D721Med (cell line): ENCODE measurements at regions not wholly inside any gene's neighbourhood (a gene's known extent, or its start where the extent isn't known, plus 50 kb on each side); places are given as distances from the start of the nearest gene placed in this dataset.

ENCODE experiments used
- DNase-seq: peaks from one replicate; pipeline ENCODE4 v3.0.0; 2011; ENCODE audit warnings: low spot score; ENCODE audit not compliant: insufficient read length
- FAIRE-seq: peaks from 2 replicates; lab custom pipeline; 2011; peaks lifted over from hg19 to GRCh38; lab: Jason Lieb, UNC
- TF ChIP-seq, protein P1 (sequence below): IDR thresholded peaks from 2 replicates; pipeline ENCODE4 v1.5.1; 2012; ENCODE audit warnings: mild to moderate bottlenecking, control low read depth; ENCODE audit not compliant: insufficient read depth; ENCODE audit errors: missing control alignments

GRCh38 chr16:63578791-63579190 lies 1542.6 kb upstream of the CDH8 start:
- FAIRE-seq (no peak), DNase-seq (no peak)
- TF ChIP-seq, protein P1, sequence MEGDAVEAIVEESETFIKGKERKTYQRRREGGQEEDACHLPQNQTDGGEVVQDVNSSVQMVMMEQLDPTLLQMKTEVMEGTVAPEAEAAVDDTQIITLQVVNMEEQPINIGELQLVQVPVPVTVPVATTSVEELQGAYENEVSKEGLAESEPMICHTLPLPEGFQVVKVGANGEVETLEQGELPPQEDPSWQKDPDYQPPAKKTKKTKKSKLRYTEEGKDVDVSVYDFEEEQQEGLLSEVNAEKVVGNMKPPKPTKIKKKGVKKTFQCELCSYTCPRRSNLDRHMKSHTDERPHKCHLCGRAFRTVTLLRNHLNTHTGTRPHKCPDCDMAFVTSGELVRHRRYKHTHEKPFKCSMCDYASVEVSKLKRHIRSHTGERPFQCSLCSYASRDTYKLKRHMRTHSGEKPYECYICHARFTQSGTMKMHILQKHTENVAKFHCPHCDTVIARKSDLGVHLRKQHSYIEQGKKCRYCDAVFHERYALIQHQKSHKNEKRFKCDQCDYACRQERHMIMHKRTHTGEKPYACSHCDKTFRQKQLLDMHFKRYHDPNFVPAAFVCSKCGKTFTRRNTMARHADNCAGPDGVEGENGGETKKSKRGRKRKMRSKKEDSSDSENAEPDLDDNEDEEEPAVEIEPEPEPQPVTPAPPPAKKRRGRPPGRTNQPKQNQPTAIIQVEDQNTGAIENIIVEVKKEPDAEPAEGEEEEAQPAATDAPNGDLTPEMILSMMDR: no peak

GRCh38 chr16:63577891-63578290 lies 1541.7 kb upstream of the CDH8 start:
- TF ChIP-seq, protein P1: no peak
- DNase-seq (no peak), FAIRE-seq (no peak)

GRCh38 chr16:63575041-63575440 lies 1538.8 kb upstream of the CDH8 start:
- TF ChIP-seq, protein P1: no peak
- no peak for DNase-seq
- no peak for FAIRE-seq

GRCh38 chr16:63568164-63568563 lies 1531.9 kb upstream of the CDH8 start:
- TF ChIP-seq, protein P1: no peak
- FAIRE-seq: no peak
- no peak for DNase-seq

DNA sequence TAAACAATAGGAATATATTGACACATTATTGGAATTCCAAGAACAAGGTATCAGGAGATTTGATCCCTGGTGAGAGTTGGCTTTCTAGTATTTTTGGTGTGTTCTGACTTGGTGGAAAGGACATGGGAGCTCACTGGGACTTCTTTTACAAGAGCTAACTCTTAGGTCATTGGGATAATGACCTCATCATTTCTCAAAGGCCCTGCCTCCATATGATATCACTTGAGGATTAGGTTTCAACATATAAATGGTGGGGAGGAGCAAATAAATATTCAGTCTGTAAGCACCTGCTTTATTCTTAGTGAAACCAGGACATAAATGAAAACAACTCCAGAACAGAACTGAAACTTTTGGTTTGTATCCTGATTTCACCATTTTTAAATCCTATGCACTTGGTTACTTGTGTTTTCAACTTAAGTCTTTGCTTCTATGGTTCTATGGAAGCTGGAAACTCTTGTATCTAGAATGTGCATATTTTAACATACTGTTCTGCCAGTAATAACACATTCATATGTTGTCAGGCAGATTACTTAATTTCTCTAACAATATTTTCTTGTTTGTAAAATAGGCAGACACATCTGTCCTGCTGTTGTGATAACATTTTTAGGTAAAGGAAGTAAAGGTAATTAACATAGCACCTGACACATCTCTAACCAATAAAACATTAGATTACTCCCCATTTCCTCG lies 1527.7 kb upstream of the CDH8 start:
- TF ChIP-seq, protein P1: no peak
- DNase-seq (no peak), FAIRE-seq (no peak)

GRCh38 chr16:63553980-63554379 lies 1517.7 kb upstream of the CDH8 start:
- DNase-seq (no peak), FAIRE-seq (no peak)
- TF ChIP-seq, protein P1: no peak

DNA sequence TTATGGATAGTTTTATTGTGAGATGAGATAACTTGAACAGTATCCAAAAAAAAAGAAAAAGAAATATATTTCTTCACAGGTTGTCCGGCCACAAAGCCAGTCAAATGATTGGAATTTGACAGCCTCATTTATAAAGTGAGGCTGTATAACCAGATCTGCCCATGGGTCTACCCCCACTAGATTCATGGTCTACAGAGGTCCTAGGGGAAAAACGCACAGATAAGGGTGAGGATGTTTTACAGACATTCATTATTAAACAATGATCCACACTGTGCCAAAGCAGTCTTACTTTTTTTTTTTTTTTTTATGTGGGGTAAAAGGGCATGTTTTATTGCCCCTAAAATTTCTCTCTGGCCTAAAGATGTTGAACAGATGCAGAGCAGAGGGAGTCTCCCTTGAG lies 1503.0 kb upstream of the CDH8 start:
- no peak for FAIRE-seq
- TF ChIP-seq, protein P1: no peak
- DNase-seq: no peak
